MCF 10A (cell line): ENCODE measurements at regions not wholly inside any gene's neighbourhood (a gene's known extent, or its start where the extent isn't known, plus 50 kb on each side); places are given as distances from the start of the nearest gene placed in this dataset.

Source experiments
- BruUV-seq: library from RNA; stranded (reverse); fragments of 400-500 nt; replicated peaks from 2 replicates; lab custom pipeline; 2021; lab: Mats Ljungman, UMichigan
- CTCF ChIA-PET: fragments of 300-600 bp; sonication (Branson Sonifier 250); formaldehyde crosslinking; extraction: SDS; loops from one replicate; lab custom pipeline; 2021; ENCODE audit warnings: antibody characterized with exemption, inconsistent platforms; lab: Yijun Ruan, JAX
- POLR2A ChIA-PET: fragments of 300-600, 350-650 bp; sonication (Branson Sonifier 250); formaldehyde crosslinking; extraction: SDS; loops from one replicate; lab custom pipeline; 2020; ENCODE audit warnings: antibody characterized with exemption, inconsistent platforms; lab: Yijun Ruan, JAX
- DNase-seq: peaks from one replicate; pipeline ENCODE4 v3.0.0-alpha.2; 2018; ENCODE audit not compliant: unreplicated experiment
- H3K27ac Mint-ChIP-seq: one replicate; pipeline ENCODE4 v1.8.0; 2022; ENCODE audit warnings: mild to moderate bottlenecking, low read depth, mixed read lengths; ENCODE audit not compliant: unreplicated experiment
- H3K27me3 Mint-ChIP-seq: one replicate; pipeline ENCODE4 v1.8.0; 2022; ENCODE audit warnings: mixed read lengths; ENCODE audit not compliant: insufficient read depth, unreplicated experiment
- H3K36me3 Mint-ChIP-seq: one replicate; pipeline ENCODE4 v1.8.0; 2022; ENCODE audit warnings: mild to moderate bottlenecking, moderate library complexity, mixed read lengths; ENCODE audit not compliant: insufficient read depth, unreplicated experiment
- H3K4me1 Mint-ChIP-seq: one replicate; pipeline ENCODE4 v1.8.0; 2022; ENCODE audit warnings: mixed read lengths; ENCODE audit not compliant: insufficient read depth, unreplicated experiment
- H3K4me3 Mint-ChIP-seq: one replicate; pipeline ENCODE4 v1.8.0; 2022; ENCODE audit warnings: mild to moderate bottlenecking, moderate library complexity, mixed read lengths; ENCODE audit not compliant: unreplicated experiment
- H3K9me3 Mint-ChIP-seq: one replicate; pipeline ENCODE4 v1.8.0; 2022; ENCODE audit warnings: mixed read lengths; ENCODE audit not compliant: unreplicated experiment
- intact Hi-C: fragments of 100-400 bp; cut with micrococcal nuclease; formaldehyde crosslinking; loops from 2 replicates; pipeline ENCODE4 v1.14.1; 2022
- TF ChIP-seq, protein P1 (sequence below): fragments of 200-600 bp; IDR thresholded peaks from one replicate; pipeline ENCODE4 v1.8.0; 2022; ENCODE audit warnings: antibody characterized with exemption, mild to moderate bottlenecking; ENCODE audit not compliant: unreplicated experiment

GRCh38 chr15:29208836-29209235 is 60.8 kb downstream of the NSMCE3 start:
- H3K27me3 Mint-ChIP-seq: peaks cover 69% of the 10 kb centered on the region
- TF ChIP-seq, protein P1, sequence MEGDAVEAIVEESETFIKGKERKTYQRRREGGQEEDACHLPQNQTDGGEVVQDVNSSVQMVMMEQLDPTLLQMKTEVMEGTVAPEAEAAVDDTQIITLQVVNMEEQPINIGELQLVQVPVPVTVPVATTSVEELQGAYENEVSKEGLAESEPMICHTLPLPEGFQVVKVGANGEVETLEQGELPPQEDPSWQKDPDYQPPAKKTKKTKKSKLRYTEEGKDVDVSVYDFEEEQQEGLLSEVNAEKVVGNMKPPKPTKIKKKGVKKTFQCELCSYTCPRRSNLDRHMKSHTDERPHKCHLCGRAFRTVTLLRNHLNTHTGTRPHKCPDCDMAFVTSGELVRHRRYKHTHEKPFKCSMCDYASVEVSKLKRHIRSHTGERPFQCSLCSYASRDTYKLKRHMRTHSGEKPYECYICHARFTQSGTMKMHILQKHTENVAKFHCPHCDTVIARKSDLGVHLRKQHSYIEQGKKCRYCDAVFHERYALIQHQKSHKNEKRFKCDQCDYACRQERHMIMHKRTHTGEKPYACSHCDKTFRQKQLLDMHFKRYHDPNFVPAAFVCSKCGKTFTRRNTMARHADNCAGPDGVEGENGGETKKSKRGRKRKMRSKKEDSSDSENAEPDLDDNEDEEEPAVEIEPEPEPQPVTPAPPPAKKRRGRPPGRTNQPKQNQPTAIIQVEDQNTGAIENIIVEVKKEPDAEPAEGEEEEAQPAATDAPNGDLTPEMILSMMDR: no peak
- no peaks in the 10 kb centered on the region for H3K36me3 Mint-ChIP-seq
- intact Hi-C loops: no loop called here
- no TSS peak for BruUV-seq
- no peak for DNase-seq
- no peak overlapping the region for H3K4me3 Mint-ChIP-seq
- peaks cover 12% of the 10 kb centered on the region for H3K9me3 Mint-ChIP-seq
- ChIA-PET CTCF (interaction anchor here (0.5 kb wide), 1 partner anchor 29 kb away, joined by 3 read pairs; no protein-coding TSS in a partner anchor), POLR2A (no interaction called here)
- H3K27ac Mint-ChIP-seq: no peak overlapping the region
- H3K4me1 Mint-ChIP-seq: no peaks in the 10 kb centered on the region

DNA sequence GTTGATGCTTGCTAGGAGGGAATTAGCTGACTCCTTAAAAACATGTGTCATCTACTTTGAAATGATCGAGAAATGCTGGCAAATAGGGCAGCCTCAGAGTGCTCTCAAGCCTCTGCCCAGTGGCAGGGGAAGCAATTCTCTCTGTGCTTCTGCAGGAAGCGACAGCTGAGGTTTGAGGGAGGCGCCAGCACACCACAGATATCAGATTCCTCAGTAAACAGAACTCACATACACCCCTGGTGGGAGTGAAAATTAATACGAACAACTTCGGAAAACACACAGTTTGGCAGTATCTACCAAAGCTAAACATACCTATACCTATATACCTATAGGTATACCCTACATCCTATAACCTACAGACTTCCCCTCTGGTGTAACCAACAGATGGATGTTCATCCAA is 61.3 kb downstream of the NSMCE3 start:
- Mint-ChIP-seq H3K36me3 (no peaks in the 10 kb centered on the region), H3K9me3 (peaks cover 12% of the 10 kb centered on the region), H3K27me3 (peaks cover 74% of the 10 kb centered on the region), H3K4me1 (no peaks in the 10 kb centered on the region), H3K4me3 (no peak overlapping the region), H3K27ac (no peak overlapping the region)
- BruUV-seq: no TSS peak
- no peak for DNase-seq
- TF ChIP-seq, protein P1: no peak
- ChIA-PET POLR2A (no interaction called here), CTCF (no interaction called here)
- intact Hi-C loops: no loop called here

GRCh38 chr15:29207758-29208108 is 61.9 kb downstream of the NSMCE3 start:
- Mint-ChIP-seq H3K9me3 (peaks cover 12% of the 10 kb centered on the region), H3K36me3 (no peaks in the 10 kb centered on the region), H3K4me1 (no peaks in the 10 kb centered on the region), H3K27ac (no peak overlapping the region), H3K4me3 (no peak overlapping the region), H3K27me3 (peaks cover 79% of the 10 kb centered on the region)
- POLR2A ChIA-PET: no interaction called here
- BruUV-seq: no TSS peak
- TF ChIP-seq, protein P1: no peak
- intact Hi-C loops: no loop called here
- CTCF ChIA-PET: no interaction called here
- DNase-seq: no peak

DNA sequence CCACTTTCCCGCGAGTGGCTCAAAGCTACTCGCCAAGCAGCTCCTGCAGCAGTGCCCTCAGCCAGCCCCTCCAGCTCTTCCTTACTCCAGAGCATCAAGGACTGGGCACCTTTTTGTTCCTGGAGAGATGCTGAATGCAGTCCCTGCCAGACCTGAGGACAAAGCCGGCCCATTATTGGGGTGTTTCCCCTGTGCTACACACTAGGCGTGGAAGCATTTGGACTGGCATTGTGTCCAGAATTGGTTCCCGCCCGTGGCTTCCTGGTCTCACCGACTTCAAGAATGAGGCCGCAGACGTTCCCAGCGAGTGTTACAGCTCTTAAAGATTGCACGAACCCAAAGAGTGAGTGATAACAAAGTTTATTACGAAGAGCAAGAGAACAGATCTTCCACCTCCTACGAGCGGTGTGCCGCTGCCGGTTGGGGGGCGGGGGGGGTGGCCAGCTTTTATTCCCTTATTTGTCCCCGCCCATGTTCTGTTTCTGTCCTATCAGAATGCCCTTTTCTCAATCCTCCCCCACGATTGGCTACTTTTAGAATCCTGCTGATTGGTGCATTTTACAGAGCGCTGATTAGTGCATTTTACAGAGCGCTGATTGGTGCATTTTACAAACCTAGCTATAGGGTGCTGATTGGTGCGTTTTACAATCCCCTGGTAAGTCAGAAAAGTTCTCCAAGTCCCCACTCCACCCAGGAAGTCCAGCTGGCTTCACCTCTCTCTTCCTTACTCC is 62.4 kb downstream of the NSMCE3 start:
- POLR2A ChIA-PET: no interaction called here
- intact Hi-C loops: no loop called here
- H3K27ac Mint-ChIP-seq: no peak overlapping the region
- H3K36me3 Mint-ChIP-seq: no peaks in the 10 kb centered on the region
- CTCF ChIA-PET: no interaction called here
- no peaks in the 10 kb centered on the region for H3K4me1 Mint-ChIP-seq
- TF ChIP-seq, protein P1: no peak
- H3K4me3 Mint-ChIP-seq: no peak overlapping the region
- H3K27me3 Mint-ChIP-seq: peaks cover 79% of the 10 kb centered on the region
- no peak for DNase-seq
- BruUV-seq: no TSS peak
- H3K9me3 Mint-ChIP-seq: peaks cover 6% of the 10 kb centered on the region
